Ishikawa (cell line): ENCODE measurements at regions not wholly inside any gene's neighbourhood (a gene's known extent, or its start where the extent isn't known, plus 50 kb on each side); places are given as distances from the start of the nearest gene placed in this dataset.

Experiments used
- CREB1 ChIP-seq: IDR thresholded peaks from 2 replicates; pipeline ENCODE4 v1.6.1; 2012; ENCODE audit warnings: low read depth
- EGR1 ChIP-seq: IDR thresholded peaks from 2 replicates; pipeline ENCODE4 v1.6.1; 2012
- NFIC ChIP-seq: IDR thresholded peaks from 2 replicates; pipeline ENCODE4 v1.6.1; 2012
- TEAD4 ChIP-seq: IDR thresholded peaks from 2 replicates; pipeline ENCODE4 v1.6.1; 2012

DNA sequence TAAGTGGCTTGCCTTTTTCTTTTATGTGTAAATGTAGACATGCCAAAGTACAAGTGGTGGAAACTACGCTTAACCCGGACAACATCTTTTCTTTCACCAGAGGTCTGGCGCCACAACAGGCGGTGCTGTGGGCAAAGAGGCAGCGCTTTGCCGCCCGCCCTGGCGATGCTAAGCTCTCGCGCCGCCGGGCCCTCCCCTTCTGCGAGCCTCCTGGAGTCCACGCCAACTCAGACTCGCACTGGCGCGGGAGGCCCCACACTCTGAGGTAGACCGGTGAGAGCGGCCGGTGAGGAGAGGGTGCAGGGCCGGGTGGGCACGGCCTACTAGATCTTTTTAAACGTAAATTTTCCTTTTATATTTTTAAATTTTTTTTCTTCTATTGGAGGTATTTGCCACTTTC lies 2253.1 kb upstream of the C9orf72 start:
- TF ChIP-seq TEAD4 (no peak), EGR1 (no peak), CREB1 (no peak), NFIC (no peak)
